Embryonic facial prominence (tissue), 1 donor: ENCODE measurements at regions not wholly inside any gene's neighbourhood (a gene's known extent, or its start where the extent isn't known, plus 50 kb on each side); places are given as distances from the start of the nearest gene placed in this dataset.
"Not testable (repeated sequence)": the region's sequence is repeated elsewhere in the genome, so short reads cannot be mapped to it uniquely, and the experiment has no call there.

Experiments
- DNase-seq: peaks from one replicate; pipeline ENCODE4 v3.0.0-alpha.2; 2016; ENCODE audit errors: extremely low spot score

DNA sequence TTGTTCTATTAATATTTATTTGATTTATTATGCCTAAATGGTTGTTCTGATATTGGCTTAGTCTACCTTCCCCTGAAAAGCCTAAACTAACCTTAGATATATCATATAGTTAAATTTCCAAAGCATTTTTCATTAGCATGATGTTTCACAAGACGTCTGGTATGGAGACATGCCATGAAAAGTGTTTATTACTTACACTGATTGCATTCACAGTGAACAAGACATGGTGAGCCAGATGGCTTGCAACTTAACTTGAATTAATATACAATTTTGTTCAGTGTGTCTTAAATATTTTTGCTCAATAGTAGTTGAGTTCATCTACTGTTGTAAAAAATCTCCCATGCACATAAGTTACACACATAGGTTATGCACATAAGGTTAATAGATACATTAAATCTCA lies 758.4 kb downstream of the NSUN3 start:
- no peak for DNase-seq

DNA sequence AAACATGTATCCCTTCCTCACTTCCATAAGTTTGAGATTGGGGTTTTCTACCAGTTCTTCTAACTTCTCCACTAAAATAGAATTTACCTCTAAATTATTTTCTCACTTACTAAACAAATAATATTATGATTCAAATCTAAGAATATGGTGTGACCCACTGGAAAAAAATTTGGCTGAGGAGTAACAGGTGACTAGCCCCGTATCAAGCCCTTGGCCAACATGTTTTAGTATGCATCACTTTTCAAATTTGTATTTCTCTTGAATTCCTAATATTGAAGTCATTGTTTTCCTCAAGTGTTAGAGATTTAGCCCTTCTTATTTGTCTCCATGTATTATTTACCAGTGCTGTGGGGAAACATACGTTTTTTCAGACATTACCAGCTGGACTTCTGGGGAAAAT lies 759.4 kb downstream of the NSUN3 start:
- no peak for DNase-seq

DNA sequence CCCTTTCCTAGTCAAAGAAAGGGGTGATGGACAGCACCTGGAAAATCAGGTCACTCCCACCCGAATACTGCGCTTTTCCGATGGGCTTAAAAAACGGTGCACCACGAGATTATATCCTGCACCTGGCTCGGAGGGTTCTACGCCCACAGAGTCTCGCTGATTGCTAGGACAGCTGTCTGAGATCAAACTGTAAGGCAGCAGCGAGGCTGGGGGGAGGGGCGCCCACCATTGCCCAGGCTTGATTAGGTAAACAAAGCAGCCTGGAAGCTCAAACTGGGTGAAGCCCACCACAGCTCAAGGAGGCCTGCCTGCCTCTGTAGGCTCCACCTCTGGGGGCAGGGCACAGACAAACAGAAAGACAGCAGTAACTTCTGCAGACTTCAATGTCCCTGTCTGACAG lies 783.4 kb downstream of the NSUN3 start:
- DNase-seq = not testable (repeated sequence)

DNA sequence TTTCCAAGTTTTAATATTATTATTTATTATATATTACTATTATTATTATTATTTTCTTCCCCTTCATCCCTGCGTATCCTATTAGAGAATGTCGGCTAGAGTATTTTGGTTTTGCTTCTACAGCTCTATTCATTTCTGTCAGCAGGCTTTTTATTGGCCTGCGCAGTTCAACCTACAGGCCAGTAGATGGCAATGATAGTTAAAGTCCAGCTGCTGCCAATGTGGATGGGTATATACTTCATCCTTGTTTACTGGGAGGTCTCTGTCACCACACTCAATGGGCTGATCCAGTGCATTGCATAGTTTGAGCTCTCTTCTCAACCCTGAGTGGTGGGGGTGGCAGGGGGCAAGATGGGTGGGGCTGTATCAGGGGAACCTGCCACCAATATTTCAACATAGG lies 799.8 kb downstream of the NSUN3 start:
- DNase-seq = no peak

DNA sequence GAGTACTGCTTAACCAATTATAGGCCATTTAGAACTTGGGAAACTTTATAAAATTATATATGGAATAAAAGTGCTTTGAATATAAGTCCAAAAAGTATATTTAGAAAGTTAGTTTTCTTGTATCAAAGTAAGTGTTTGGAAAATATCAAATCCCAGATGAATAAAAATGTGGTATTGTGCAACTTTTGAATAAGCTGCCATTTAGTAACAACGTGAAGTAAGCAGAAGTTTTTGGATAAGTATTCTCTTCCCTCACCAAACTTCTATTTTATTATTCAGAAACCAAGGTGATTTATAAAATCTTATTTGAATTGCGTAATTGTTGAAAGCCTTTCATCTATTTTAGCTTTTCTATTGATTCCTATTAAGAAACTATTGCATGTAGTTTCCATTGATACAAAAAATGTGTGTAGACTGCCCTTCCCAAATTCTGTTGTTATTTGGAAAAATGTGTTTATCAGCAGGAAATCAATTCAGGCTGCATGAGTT lies 806.2 kb downstream of the NSUN3 start:
- DNase-seq = no peak

DNA sequence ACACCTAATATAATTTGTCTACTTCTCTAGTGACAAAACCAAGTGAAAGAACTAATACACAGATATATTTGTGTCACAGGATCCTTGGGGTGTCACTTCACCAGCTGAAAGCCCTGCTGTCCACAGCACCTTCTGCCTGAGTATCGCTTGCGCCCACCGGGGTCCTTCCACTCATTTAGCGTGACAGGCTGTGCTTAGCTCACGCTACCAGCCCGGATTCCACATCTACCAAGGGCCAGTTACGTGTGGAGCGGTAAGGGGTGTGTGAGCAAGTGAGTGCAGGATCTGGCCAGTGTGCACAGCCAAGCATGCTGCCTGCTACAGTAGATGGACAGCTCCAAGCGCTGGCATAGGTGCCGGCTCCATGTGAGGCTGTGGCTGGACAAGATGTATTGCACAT lies 810.9 kb downstream of the NSUN3 start:
- no peak for DNase-seq

DNA sequence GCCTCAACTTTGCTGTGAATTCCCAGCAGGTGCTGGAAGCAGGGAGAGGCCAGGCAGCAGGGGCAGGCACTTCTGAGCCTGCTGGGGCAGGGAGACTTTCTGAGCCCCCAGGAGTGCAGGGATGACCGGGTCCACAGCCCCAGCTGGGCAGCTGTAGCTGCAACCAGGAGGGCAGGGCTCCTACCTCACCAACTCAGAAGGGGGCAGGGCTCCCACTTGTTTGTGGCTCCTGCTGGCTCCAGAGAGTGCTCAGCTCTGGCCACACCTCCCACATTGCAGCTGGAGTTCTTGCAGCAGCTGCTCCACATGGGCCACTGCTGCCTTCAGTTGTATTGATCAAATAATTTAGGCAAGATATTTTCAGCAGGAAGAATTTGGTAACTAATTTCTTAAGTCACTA lies 812.3 kb downstream of the NSUN3 start:
- DNase-seq = no peak

DNA sequence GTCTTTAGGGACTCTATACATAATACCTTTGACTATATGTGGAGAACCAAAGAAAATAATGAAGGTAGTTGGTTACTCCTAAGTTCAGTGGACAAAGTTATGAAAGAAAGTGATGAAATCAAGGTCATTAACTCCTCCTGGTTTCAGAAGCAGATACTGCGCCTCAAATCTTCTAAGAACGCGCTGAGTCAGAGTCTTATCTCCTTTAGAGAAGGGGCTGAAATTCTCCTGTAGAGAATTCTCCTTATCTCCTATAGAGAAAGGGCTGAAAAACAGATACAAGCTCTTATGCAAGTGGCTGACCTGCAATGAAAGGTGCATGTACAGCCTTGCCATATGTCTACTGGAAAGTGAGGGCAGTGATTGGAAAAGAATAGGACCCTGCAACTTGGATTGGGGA lies 824.2 kb downstream of the NSUN3 start:
- DNase-seq = no peak

DNA sequence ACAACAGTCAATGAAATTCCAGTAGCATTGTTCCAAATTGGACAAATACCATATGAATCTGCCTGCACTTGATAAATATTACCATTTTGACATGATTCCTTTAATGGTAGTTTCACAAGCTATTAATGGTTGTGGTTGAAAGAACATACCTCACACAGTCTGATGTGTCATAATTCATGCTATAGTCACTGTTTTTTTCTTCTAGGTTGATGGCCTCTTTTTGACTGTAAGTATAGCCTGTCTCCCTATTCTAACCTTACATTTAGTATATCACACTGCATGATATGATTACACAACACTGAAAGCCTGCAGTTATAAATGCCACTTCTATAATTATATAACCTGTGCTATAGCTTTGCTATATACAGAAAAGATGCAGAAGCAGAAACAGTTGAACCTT lies 834.1 kb downstream of the NSUN3 start:
- no peak for DNase-seq

DNA sequence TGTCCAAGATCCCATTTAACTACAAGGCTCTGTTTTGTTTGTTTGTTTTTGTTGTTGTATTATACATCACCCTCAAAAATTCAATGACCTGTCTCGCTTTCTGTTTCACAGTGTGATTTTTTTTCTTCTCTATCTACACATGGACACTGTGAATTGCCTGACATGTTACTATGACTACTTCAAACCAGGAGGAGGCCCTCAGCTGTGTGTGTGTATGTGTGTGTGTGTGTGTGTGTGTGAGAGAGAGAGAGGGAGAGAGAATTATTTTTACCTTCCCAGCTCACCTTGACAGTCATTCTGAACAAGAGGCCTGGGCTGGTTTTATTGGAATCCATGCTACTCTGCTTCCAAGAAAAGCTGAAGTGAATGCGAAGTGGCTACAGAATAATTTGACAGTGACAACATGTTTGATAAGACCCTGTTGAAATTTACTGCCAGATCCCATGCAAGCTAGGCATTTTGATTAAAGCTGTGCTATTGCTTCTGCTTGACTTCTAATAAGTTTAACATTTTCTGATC lies 841.4 kb downstream of the NSUN3 start:
- no peak for DNase-seq

DNA sequence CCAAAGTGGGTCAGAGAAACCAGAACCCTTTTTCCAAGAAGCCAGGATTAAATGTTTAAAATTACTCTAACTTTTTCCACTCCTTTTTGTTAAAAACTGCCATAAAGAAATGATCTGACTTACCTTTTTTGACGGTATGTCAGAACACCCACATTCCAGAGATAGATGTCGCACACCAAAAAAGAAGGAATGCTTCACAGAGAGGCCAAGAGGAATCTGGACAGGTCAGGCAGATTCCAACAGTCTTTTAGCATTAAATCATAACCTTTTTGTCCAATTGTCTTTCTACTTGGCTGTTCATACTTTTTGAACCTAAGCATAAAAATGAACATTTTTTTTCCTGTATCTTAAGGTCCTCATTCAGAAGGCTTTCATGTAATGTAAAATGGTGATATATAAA lies 846.9 kb downstream of the NSUN3 start:
- no peak for DNase-seq

DNA sequence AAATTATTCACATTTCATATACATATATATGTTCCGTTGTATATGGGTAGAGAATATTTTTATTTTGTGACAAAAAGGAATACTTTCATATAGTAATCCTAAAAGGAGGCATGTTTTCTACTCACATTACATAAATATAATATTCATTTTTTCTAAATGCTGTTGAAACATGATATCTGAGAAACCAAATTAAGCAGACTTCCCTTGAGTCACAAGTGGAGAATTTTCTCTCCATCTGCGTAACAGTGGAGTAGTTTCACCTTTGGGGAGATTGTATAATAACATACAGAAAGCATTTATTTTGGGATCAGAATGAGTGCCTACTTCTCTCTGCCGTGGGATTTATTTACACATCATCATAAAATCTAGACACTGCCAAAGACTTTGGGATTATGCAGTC lies 849.8 kb downstream of the NSUN3 start:
- no peak for DNase-seq

DNA sequence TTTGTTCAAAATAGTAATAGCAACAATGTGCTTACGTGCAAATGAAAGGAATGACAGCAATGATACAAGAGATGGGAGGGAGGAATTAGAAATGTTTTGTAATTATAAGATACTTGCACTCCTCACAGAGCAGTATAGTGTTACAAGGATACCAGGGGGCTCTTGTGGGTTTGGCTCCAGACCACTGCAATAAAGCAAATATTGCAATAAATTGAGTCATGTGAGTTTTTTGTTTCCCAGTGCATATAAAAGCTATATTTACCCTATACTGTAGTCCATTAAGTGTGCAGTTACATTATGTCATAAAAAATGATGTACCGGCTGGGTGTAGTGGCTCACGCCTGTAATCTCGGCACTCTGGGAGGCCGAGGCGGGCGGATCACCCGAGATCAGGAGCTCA lies 864.3 kb downstream of the NSUN3 start:
- DNase-seq = no peak

DNA sequence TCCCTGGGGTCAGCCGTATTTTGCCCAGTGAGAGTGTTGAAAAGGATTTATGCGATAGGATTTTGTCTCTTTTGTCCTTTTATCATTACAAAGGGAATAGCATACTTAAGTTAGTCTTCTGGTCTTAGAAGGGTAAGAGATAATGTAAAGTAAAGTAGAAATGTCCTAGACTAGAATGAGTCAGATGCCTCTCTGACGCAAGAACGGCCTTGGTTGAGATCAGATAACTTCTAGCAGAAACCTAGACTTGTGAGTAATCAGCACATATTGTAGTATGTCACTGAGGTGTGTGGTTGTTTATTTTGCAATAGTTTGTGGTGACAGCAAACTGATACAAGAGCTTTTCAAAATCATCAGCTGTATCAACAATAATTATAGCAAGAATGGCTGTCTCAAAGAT lies 866.1 kb downstream of the NSUN3 start:
- no peak for DNase-seq

DNA sequence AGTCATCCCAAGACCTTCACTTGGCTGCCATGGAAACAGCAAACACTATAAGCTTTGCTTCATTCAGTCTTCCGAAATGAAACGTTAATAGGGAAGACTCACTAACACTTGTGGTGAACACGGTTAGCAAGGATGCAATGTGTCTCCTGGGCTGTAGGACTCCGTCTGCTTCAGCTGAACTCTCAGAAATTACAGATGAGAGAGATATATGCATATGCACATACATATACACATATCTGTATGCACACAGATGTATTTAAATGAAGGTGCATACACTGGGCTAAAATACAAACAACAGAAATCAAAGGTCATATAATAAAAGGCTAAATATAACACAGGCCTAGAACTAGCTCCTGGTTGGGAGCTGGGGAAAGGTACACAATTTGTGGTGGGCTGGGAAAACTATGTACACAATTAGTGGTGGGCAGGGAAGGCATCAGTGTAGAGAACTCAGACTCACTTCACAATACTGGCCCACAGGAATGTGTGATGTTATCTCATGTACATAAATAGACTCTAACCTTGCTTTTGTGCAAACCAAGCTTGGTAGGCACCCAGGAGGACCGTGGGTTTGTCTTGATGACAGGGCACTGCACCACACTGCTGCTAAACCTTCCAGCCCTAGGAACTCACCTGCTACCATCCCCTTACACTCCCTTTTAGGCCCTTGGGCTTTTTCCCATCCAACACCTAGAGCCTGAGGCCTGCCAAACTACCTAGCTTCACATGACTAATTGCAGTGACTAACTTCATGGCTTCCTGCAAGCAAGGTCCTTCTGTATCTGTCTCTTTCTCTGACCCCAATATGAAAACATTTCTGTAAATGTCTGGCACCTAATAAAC lies 873.1 kb downstream of the NSUN3 start:
- no peak for DNase-seq

DNA sequence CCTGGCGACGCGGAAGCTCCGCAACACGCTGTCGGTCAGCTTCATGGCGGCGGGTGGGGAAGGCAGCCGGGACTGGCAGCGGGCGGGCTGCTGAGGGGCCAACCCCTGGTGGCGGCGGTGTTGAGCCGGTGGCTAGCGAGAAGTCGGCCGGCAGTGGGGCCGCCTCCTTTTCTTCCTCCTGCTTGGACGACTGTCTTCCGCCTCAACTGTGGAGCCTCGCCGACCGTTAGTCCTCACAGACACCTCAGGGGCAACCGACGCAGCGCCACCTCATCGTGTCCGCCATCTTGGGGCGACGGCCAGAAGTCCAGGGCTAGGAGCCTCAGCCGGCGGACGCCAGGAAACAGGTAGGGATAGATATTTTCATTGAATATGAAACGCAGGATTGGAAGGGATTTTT lies 875.1 kb downstream of the NSUN3 start:
- no peak for DNase-seq

DNA sequence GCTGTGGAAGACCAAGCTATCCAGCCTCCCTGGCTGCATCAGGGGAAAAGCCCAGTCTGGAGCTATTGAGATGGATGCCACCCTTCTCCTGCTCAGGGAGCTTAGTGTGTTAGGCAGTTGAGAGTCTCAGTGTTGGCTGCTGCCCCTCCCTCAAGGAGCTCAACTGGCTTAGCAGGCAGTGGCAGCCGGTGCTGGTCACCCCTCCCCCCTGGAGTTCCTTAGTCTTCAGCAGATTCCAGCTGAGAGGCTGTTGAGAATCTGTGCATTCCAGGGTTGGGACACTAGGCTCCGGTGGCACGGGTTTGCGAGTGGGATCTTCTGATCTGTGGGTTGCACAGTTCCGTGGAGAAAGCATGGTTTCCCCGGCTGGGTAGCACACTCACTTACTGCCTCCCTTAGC lies 883.8 kb downstream of the NSUN3 start:
- DNase-seq = no peak

DNA sequence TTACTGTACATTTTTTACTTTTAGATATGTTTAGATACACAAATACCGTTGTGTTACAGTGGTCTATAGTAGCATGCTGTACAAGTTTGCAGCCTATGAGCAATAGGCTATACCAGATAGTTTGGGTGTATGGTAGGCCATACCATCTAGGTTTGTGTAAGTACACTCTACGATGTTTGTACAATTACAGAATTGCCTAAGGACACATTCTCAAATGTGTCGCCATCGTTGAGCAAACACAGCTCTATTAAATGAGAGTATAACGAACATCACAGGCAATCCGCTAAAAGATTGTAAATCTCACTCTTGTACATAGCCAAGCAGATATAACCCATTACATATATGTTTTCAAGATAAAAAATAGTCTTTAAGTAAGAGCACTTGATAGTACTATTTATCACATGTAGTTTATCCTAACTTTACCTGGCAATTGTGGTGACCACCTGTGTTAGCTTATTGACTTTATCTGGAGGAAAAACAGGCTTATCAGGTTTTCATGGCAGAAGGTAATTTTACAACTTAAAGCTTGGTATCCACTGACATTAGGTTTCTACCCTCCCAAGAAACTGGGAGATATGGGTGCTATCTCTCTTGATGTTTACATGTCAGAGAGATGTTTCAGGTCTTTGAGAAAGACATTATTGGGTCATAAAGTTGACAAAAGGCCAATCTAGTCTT lies 898.7 kb downstream of the NSUN3 start:
- DNase-seq = no peak

DNA sequence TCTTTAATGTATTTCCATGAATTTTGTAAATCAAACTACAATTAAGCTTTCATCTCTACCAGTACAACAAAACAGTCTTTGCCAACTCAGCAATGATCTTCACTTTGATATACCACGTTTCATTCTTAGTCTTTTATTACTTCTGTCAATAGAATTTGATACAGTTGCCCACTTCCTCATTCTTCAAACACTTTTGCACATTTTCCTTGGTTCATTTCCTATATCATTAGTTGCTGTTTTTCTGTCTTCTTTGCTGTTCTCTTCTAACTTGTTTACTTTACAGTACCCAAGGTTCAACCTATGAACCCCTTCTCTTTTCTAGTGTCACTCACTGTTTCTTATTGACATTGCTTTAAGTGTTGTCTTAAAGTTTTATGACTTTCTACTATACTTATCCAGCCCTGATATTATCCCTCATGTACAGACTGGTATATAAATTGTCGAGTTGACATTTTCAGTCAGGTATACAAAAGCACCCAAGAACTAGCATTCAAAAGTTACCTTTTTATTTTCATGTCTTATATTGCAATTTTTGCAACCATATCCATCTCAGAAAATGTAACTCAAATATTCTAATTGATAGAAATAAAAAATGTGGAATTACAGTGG lies 903.1 kb downstream of the NSUN3 start:
- no peak for DNase-seq

DNA sequence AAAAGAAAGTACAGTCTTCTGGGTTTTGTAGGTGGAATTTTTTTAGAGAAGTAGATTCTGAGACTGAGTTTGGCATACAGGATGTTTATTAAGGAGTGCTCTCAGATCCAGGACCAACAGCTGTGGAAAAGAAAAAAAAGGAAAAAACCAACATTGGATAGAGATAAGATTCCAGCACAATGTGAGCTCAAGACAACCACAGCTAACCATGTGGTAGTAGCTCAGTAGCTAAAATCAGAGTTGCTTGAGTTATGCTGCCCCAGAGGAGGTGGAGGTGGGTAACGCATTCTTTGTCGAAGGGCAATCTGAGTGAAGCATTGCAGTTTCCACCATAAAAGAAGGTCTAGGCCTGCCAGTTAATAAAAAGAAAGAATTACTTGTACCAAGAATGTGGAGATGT lies 904.3 kb downstream of the NSUN3 start:
- no peak for DNase-seq

DNA sequence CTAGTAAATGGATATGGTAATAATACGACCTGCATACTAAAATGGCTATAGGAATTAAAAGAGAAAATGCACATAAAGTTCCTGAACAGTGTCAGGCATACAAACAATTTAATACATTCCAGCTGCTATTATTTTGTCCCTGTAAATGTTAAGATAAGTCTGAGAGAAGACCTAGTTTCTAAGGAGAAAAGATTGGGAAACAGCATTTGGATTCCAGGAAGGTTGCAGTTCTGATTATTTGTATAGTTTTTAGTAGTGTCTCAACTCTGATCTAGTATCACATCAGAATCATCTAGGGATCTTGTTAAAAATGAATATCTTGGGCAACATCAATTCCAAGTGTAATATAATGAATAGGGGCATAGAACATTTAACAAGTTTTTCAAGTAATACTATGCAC lies 905.7 kb downstream of the NSUN3 start:
- DNase-seq = no peak

DNA sequence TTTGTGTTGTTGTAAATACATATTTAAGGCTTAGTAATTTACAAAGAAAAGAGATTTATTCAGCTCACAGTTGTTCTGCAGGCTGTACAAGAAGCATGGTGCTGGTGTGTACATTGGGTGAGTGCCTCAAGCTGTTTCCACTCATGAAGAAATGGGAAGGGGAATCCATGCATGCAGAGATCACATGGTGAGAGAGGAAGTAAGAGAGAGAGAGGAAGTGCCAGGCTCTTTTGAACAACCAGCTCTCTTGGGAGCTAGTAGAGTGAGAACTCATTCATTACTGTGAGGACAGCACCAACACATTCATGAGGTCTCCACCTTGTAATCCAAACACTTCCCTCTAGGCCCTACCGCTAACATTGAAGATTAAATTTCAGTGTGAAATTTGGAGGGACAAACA lies 909.2 kb downstream of the NSUN3 start:
- DNase-seq = no peak

DNA sequence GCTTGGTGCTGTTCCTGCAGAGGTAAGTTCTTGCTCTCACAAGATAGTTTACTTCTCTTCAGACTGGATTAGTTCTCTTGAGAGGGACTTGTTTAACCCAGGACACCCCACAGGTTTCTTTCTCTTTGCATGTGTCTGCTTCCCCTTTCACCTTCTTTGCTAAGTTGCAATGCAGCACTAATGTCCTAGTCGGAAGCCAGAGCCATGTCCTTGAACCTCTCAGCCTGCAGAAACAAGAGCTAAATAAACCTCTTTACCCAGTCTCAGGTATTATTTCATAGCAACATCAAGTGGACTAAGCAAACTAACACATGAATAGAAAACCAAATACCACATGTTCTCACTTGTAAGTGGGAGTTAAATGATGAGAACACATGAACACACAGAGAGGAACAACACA lies 915.2 kb downstream of the NSUN3 start:
- DNase-seq = no peak
